A673 (cell line): ENCODE measurements at regions not wholly inside any gene's neighbourhood (a gene's known extent, or its start where the extent isn't known, plus 50 kb on each side); places are given as distances from the start of the nearest gene placed in this dataset.

ENCODE experiments used
- BruUV-seq: library from RNA; stranded (reverse); fragments of 400-500 nt; replicated peaks from 2 replicates; lab custom pipeline; 2021; lab: Mats Ljungman, UMichigan
- CTCF ChIA-PET: fragments of 300-600 bp; sonication (Branson Sonifier 250); formaldehyde crosslinking; loops from one replicate; lab custom pipeline; 2022; ENCODE audit warnings: antibody characterized with exemption; lab: Charles Lee
- POLR2A ChIA-PET: fragments of 300-600 bp; sonication (Branson Sonifier 250); formaldehyde crosslinking; loops from one replicate; lab custom pipeline; 2022; ENCODE audit warnings: antibody characterized with exemption; ENCODE audit not compliant: low non-redundant PET; lab: Charles Lee
- DNase-seq: peaks from one replicate; pipeline ENCODE4 v3.0.0-alpha.2; 2015; ENCODE audit warnings: low spot score
- H3K27ac ChIP-seq: fragments of 200-600 bp; sonication (generic); 2 replicates; pipeline ENCODE4 v1.5.1; 2016; ENCODE audit warnings: mixed run types, low read depth, mild to moderate bottlenecking, mixed read lengths, antibody characterized with exemption, low read length; ENCODE audit not compliant: poor library complexity, severe bottlenecking
- H3K27me3 ChIP-seq: fragments of 200-600 bp; sonication (generic); replicated peaks from 2 replicates; pipeline ENCODE4 v1.6.1; 2017; ENCODE audit warnings: mixed run types, low read depth, mild to moderate bottlenecking, mixed read lengths, antibody characterized with exemption, low read length; ENCODE audit not compliant: insufficient read depth, poor library complexity
- H3K36me3 ChIP-seq: fragments of 200-600 bp; sonication (generic); 2 replicates; pipeline ENCODE4 v1.6.1; 2016; ENCODE audit warnings: mixed run types, mild to moderate bottlenecking, mixed read lengths, antibody characterized with exemption, low read length; ENCODE audit not compliant: insufficient read depth, poor library complexity, severe bottlenecking
- H3K4me1 ChIP-seq: fragments of 200-600 bp; sonication (generic); 2 replicates; pipeline ENCODE4 v1.6.1; 2017; ENCODE audit warnings: mixed run types, mild to moderate bottlenecking, mixed read lengths, antibody characterized with exemption, low read length; ENCODE audit not compliant: insufficient read depth, poor library complexity, severe bottlenecking
- H3K4me3 ChIP-seq: fragments of 200-600 bp; sonication (generic); 2 replicates; pipeline ENCODE4 v1.5.1; 2016; ENCODE audit warnings: low read depth, mixed run types, mild to moderate bottlenecking, mixed read lengths, low read length; ENCODE audit not compliant: poor library complexity, severe bottlenecking
- H3K9me3 ChIP-seq: fragments of 200-600 bp; sonication (generic); 2 replicates; pipeline ENCODE4 v1.6.1; 2016; ENCODE audit warnings: mixed run types, low read depth, mild to moderate bottlenecking, mixed read lengths, antibody characterized with exemption, low read length; ENCODE audit not compliant: poor library complexity, severe bottlenecking
- CTCF ChIP-seq: fragments of 300-800, 200-600 bp; sonication (generic); conservative IDR thresholded peaks from 2 replicates; pipeline ENCODE4 v1.5.1; 2017; ENCODE audit warnings: low read depth, mild to moderate bottlenecking, antibody characterized with exemption, low read length, moderate library complexity, mixed read lengths
- EZH2 ChIP-seq: fragments of 200-600 bp; sonication (generic); IDR thresholded peaks from 2 replicates; pipeline ENCODE4 v1.6.1; 2017; ENCODE audit warnings: borderline replicate concordance, low read depth, mild to moderate bottlenecking, mixed read lengths, antibody characterized with exemption, low read length; ENCODE audit not compliant: poor library complexity, severe bottlenecking
- intact Hi-C: fragments of 100-400 bp; cut with micrococcal nuclease; formaldehyde crosslinking; loops from one replicate; pipeline ENCODE4 v1.10.0; 2022; ENCODE audit not compliant: unreplicated experiment

- Histone ChIP-seq H3K4me3 (no peak overlapping the region), H3K9me3 (no peaks in the 10 kb centered on the region), H3K4me1 (no peaks in the 10 kb centered on the region), H3K27me3 (no peaks in the 10 kb centered on the region), H3K36me3 (no peaks in the 10 kb centered on the region), H3K27ac (no peak overlapping the region)
- ChIA-PET POLR2A (no interaction called here), CTCF (no interaction called here)
- TF ChIP-seq CTCF (no peak), EZH2 (no peak)
- intact Hi-C loops, result no loop called here
- BruUV-seq, result no TSS peak
- no peak for DNase-seq
These were observed 131.8 kb downstream of the NUAK1 start for GRCh38 chr12:106006940-106007339.

DNA sequence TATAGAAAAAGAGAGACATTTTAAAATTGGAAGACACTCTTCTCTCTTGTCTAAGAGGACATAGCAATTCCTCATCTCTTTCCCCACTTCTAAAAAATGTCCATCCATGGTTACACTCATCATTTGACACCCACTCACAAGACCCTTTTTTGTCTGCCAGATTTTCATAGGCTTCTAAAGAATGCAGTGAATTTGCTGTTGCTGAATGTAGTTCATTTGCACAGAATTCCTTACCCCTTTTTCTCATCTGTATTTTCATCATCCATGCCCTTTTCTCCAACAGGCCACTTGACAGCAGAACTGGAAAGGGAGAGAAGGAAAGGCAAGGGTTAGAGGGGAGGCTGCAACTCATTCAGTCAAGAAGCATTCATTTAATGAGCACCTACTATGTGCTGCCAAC, 128.0 kb downstream of the NUAK1 start:
- intact Hi-C loops, result no loop called here
- no peak for DNase-seq
- Histone ChIP-seq H3K4me3 (no peak overlapping the region), H3K4me1 (no peaks in the 10 kb centered on the region), H3K27ac (no peak overlapping the region), H3K27me3 (no peaks in the 10 kb centered on the region), H3K36me3 (no peaks in the 10 kb centered on the region), H3K9me3 (no peaks in the 10 kb centered on the region)
- ChIA-PET POLR2A (no interaction called here), CTCF (no interaction called here)
- BruUV-seq, result no TSS peak
- TF ChIP-seq CTCF (no peak), EZH2 (no peak)
